GM18499 (cell line): ENCODE measurements at regions not wholly inside any gene's neighbourhood (a gene's known extent, or its start where the extent isn't known, plus 50 kb on each side); places are given as distances from the start of the nearest gene placed in this dataset.
"Not testable (repeated sequence)": the region's sequence is repeated elsewhere in the genome, so short reads cannot be mapped to it uniquely, and the experiment has no call there.

Experiments used
- ATAC-seq: cut with Tn5 transposase; IDR thresholded peaks from one replicate; pipeline ENCODE4 v1.9.1; 2021; ENCODE audit warnings: moderate number of reproducible peaks; ENCODE audit not compliant: insufficient read depth, unreplicated experiment

- ATAC-seq, result no peak
These were observed 128.0 kb upstream of the CCDC150 start for GRCh38 chr2:196511258-196512168.

GRCh38 chr2:196513796-196514526 is 125.6 kb upstream of the CCDC150 start:
- no peak for ATAC-seq

GRCh38 chr2:196514641-196515040 is 124.9 kb upstream of the CCDC150 start:
- ATAC-seq, result no peak

GRCh38 chr2:196515051-196515450 is 124.5 kb upstream of the CCDC150 start:
- ATAC-seq, result no peak

- ATAC-seq, result no peak
These were observed 123.9 kb upstream of the CCDC150 start for GRCh38 chr2:196515608-196516007.

GRCh38 chr2:196516564-196516963 is 123.0 kb upstream of the CCDC150 start:
- ATAC-seq, result no peak

GRCh38 chr2:196520605-196521004 is 118.9 kb upstream of the CCDC150 start:
- no peak for ATAC-seq

- not testable (repeated sequence) for ATAC-seq
These were observed 112.4 kb upstream of the CCDC150 start for GRCh38 chr2:196526981-196527725.

- ATAC-seq, result no peak
These were observed 110.9 kb upstream of the CCDC150 start for GRCh38 chr2:196528486-196529223.

GRCh38 chr2:196530910-196531309 is 108.6 kb upstream of the CCDC150 start:
- no peak for ATAC-seq

GRCh38 chr2:196533772-196534397 is 105.6 kb upstream of the CCDC150 start:
- no peak for ATAC-seq

GRCh38 chr2:196534495-196534894 is 105.0 kb upstream of the CCDC150 start:
- no peak for ATAC-seq

GRCh38 chr2:196535061-196535460 is 104.5 kb upstream of the CCDC150 start:
- ATAC-seq, result no peak

- ATAC-seq, result no peak
These were observed 103.8 kb upstream of the CCDC150 start for GRCh38 chr2:196535742-196536141.

- ATAC-seq, result no peak
These were observed 102.2 kb upstream of the CCDC150 start for GRCh38 chr2:196537311-196537710.

GRCh38 chr2:196538189-196538588 is 101.3 kb upstream of the CCDC150 start:
- no peak for ATAC-seq

- no peak for ATAC-seq
These were observed 100.9 kb upstream of the CCDC150 start for GRCh38 chr2:196538646-196539045.

GRCh38 chr2:196544906-196545433 is 94.5 kb upstream of the CCDC150 start:
- ATAC-seq, result no peak

GRCh38 chr2:196546151-196546919 is 93.2 kb upstream of the CCDC150 start:
- ATAC-seq, result no peak
